OCI-LY3 (cell line): ENCODE measurements at regions not wholly inside any gene's neighbourhood (a gene's known extent, or its start where the extent isn't known, plus 50 kb on each side); places are given as distances from the start of the nearest gene placed in this dataset.

Experiments
- H2AFZ ChIP-seq: fragments of 200-600, 300-600 bp; shearing (Covaris generic); 2 replicates; pipeline ENCODE4 v1.6.0; 2014; ENCODE audit warnings: antibody characterized with exemption, low read depth, low read length
- H3K27ac ChIP-seq: fragments of 200-600, 300-600 bp; sonication (generic); 2 replicates; pipeline ENCODE4 v1.5.1; 2014; ENCODE audit warnings: mild to moderate bottlenecking, low read length, moderate library complexity, mixed read lengths
- H3K27me3 ChIP-seq: fragments of 200-600, 300-600 bp; sonication (generic); 2 replicates; pipeline ENCODE4 v1.6.1; 2014; ENCODE audit warnings: low read depth, low read length, mixed read lengths
- H3K36me3 ChIP-seq: fragments of 200-600, 300-600 bp; sonication (generic); replicated peaks from 2 replicates; pipeline ENCODE3; 2014; ENCODE audit warnings: low read depth, low read length, mixed read lengths
- H3K4me1 ChIP-seq: fragments of 300-600, 200-600 bp; sonication (generic); 2 replicates; pipeline ENCODE4 v1.6.1; 2014; ENCODE audit warnings: low read length, mixed read lengths
- H3K4me2 ChIP-seq: fragments of 200-600, 300-600 bp; sonication (generic); 2 replicates; pipeline ENCODE4 v1.6.1; 2014; ENCODE audit warnings: low read length, mixed read lengths
- H3K4me3 ChIP-seq: fragments of 300-600, 200-600 bp; sonication (generic); 2 replicates; pipeline ENCODE4 v1.5.1; 2014; ENCODE audit warnings: antibody characterized with exemption, mild to moderate bottlenecking, low read length, moderate library complexity
- H3K79me2 ChIP-seq: fragments of 300-600, 200-600 bp; shearing (Covaris generic); 2 replicates; pipeline ENCODE4 v1.6.1; 2014; ENCODE audit warnings: mild to moderate bottlenecking, low read length, mixed read lengths
- H3K9ac ChIP-seq: fragments of 300-600, 200-600 bp; shearing (Covaris generic); 2 replicates; pipeline ENCODE4 v1.6.0; 2014; ENCODE audit warnings: mild to moderate bottlenecking, low read length, moderate library complexity
- H3K9me3 ChIP-seq: fragments of 200-600, 300-600 bp; shearing (Covaris generic); 2 replicates; pipeline ENCODE4 v1.6.1; 2014; ENCODE audit warnings: low read length, mixed read lengths; ENCODE audit not compliant: insufficient read depth
- H4K20me1 ChIP-seq: fragments of 200-600, 300-600 bp; sonication (generic); 2 replicates; pipeline ENCODE4 v1.6.1; 2016; ENCODE audit warnings: low read length, mixed read lengths; ENCODE audit not compliant: insufficient read depth
- EZH2phosphoT487 ChIP-seq: fragments of 200-600 bp; shearing (Covaris generic); IDR thresholded peaks from 2 replicates; pipeline ENCODE4 v1.6.1; 2018; ENCODE audit warnings: antibody characterized with exemption, mixed run types, low read depth
- TF ChIP-seq, protein P1 (sequence below): fragments of 200-600, 300-600 bp; sonication (generic); IDR thresholded peaks from 2 replicates; pipeline ENCODE4 v1.5.1; 2014; ENCODE audit warnings: antibody characterized with exemption, low read length, low read depth

DNA sequence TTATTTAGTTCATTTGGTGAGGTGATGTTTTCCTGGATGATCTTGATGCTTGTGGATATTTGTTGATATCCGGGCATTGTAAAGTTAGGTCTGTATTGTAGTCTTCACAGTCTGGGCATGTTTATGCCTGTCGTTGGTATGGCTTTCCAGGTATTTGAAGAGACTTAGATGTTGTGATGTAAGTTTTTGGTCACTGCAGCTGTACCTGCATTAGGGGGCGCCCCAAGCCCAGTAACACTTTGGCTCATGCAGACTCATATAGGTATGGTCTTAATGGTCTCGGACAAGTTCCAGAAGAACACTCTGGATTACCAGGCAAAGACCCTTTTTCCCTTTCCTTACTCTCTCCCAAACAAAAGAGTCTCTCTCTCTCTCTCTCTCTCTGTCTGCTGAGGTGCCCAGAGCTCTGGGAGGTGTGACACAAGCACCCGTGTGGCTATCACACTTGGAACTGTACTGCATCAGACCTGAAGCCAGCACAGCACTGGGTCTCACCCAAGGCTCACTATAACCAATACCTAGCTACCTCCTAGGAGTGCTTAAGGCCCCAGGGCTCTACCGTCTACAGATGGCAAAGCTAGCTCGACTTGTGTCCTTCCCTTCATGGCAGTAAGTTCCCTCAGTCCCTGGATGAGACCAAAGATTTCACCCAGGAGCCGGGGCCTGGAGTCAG, 425.8 kb upstream of the ATXN7L3B start:
- H3K9me3 ChIP-seq = no peaks in the 10 kb centered on the region
- no peak overlapping the region for H3K9ac ChIP-seq
- H3K4me3 ChIP-seq = no peak overlapping the region
- H3K27ac ChIP-seq = no peak overlapping the region
- peak overlapping the region; percentile 69; the same call in 1 of the 2 replicates for H2AFZ ChIP-seq
- H3K27me3 ChIP-seq = no peaks in the 10 kb centered on the region
- H3K36me3 ChIP-seq = no peaks in the 10 kb centered on the region
- TF ChIP-seq, protein P1, sequence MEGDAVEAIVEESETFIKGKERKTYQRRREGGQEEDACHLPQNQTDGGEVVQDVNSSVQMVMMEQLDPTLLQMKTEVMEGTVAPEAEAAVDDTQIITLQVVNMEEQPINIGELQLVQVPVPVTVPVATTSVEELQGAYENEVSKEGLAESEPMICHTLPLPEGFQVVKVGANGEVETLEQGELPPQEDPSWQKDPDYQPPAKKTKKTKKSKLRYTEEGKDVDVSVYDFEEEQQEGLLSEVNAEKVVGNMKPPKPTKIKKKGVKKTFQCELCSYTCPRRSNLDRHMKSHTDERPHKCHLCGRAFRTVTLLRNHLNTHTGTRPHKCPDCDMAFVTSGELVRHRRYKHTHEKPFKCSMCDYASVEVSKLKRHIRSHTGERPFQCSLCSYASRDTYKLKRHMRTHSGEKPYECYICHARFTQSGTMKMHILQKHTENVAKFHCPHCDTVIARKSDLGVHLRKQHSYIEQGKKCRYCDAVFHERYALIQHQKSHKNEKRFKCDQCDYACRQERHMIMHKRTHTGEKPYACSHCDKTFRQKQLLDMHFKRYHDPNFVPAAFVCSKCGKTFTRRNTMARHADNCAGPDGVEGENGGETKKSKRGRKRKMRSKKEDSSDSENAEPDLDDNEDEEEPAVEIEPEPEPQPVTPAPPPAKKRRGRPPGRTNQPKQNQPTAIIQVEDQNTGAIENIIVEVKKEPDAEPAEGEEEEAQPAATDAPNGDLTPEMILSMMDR = peak; percentile 70
- no peak for TF ChIP-seq EZH2phosphoT487
- H3K79me2 ChIP-seq = no peaks in the 10 kb centered on the region
- H3K4me2 ChIP-seq = no peak overlapping the region
- H3K4me1 ChIP-seq = no peaks in the 10 kb centered on the region
- no peaks in the 10 kb centered on the region for H4K20me1 ChIP-seq

DNA sequence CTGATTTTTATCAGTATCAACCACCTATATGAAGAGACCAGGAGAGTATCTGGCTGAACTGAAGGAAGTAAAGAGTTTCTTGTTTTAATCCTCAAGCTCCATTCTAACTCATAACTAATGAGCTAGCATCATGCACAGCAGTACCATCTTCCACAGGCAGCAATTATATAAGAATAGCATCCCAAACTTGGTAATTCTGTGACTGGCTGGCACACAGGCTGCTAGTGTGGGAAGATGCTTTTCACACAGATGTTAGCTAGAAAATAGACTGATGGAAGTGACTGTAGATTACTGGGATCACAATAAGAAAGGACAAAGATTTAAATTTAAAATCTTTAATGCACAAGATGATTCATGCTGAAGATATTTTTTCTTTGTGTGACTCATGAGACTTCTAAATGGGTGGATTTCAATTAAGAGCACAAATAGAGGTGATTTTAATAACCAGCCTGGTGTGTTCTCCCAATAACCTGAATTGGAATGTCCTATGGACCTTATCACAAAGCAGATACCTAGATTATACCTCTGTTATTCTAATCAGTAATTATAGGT, 417.7 kb upstream of the ATXN7L3B start:
- Histone ChIP-seq H3K4me1 (no peaks in the 10 kb centered on the region), H3K27ac (no peak overlapping the region), H3K27me3 (no peaks in the 10 kb centered on the region), H3K9ac (no peak overlapping the region), H3K36me3 (no peaks in the 10 kb centered on the region), H3K9me3 (no peaks in the 10 kb centered on the region), H4K20me1 (no peaks in the 10 kb centered on the region), H2AFZ (no peak overlapping the region), H3K4me3 (no peak overlapping the region), H3K79me2 (no peaks in the 10 kb centered on the region), H3K4me2 (no peak overlapping the region)
- TF ChIP-seq, protein P1 = no peak
- TF ChIP-seq EZH2phosphoT487 = no peak

DNA sequence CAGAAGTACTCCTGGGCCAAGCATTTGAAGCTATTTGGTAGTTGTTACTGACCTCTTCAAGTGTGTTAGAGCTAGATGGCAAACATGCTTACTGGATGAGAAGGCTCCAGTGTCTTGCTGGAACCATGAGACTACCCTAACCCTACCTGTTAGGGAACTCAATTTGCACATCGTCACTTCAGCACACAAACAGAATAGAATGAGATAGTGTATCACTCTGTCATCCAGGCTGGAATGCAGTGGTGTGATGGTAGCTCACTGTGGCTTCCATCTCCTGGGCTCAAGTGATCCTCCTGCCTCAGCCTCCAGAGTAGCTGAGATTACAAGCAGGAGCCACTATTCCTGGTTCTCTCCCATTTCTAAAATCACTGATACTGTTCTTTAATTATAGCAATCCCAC, 417.0 kb upstream of the ATXN7L3B start:
- Histone ChIP-seq H3K4me3 (no peak overlapping the region), H2AFZ (no peak overlapping the region)

DNA sequence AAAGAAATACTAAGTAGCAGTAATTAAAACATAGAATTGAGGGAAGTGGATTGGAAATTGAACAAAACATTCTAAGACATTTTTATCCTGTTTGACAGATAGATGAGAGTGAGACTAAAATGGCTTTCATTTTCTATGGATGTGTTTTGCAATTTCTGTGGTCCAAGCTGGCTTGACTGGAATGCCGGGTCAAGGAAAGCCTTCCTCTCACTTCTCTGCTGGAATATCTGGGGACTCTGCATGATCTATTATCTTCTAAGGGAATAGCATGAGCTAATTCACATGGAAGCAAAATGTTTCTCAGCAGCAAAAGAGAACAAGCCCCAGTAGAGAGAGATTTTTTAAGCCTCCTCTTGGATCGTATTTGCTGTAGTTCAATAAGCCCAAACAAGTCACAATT, 407.9 kb upstream of the ATXN7L3B start:
- TF ChIP-seq, protein P1 = no peak
- no peak for TF ChIP-seq EZH2phosphoT487
- Histone ChIP-seq H3K27ac (no peak overlapping the region), H3K36me3 (no peaks in the 10 kb centered on the region), H3K4me3 (no peak overlapping the region), H3K4me1 (no peaks in the 10 kb centered on the region), H3K9me3 (no peaks in the 10 kb centered on the region), H4K20me1 (no peaks in the 10 kb centered on the region), H3K79me2 (no peaks in the 10 kb centered on the region), H3K27me3 (no peaks in the 10 kb centered on the region), H2AFZ (no peak overlapping the region), H3K9ac (no peak overlapping the region), H3K4me2 (no peak overlapping the region)

More for the DNA sequence above, 417.0 kb upstream of the ATXN7L3B start:
- H3K4me2 ChIP-seq = no peak overlapping the region
- no peak for TF ChIP-seq EZH2phosphoT487
- TF ChIP-seq, protein P1 = no peak
- H3K36me3 ChIP-seq = no peaks in the 10 kb centered on the region
- no peaks in the 10 kb centered on the region for H3K9me3 ChIP-seq
- no peaks in the 10 kb centered on the region for H3K4me1 ChIP-seq
- no peak overlapping the region for H3K9ac ChIP-seq
- no peak overlapping the region for H3K27ac ChIP-seq
- no peaks in the 10 kb centered on the region for H3K79me2 ChIP-seq
- no peaks in the 10 kb centered on the region for H3K27me3 ChIP-seq
- H4K20me1 ChIP-seq = no peaks in the 10 kb centered on the region
